Transverse colon (tissue), 4 donors: ENCODE measurements at regions not wholly inside any gene's neighbourhood (a gene's known extent, or its start where the extent isn't known, plus 50 kb on each side); places are given as distances from the start of the nearest gene placed in this dataset.

ENCODE experiments used
- CTCF ChIP-seq, 5 experiments: fragments of 200-600 bp in 3 of 5; fragments of 450-650 bp in 2 of 5; sonication (generic) in 3 of 5; IDR thresholded peaks; 1 replicate in 2 of 5; 2 replicates in 3 of 5; pipeline ENCODE4 v1.5.1; 2016 to 2017; ENCODE audit warnings: antibody characterized with exemption in 5 of 5, inconsistent platforms in 3 of 5, mild to moderate bottlenecking in 2 of 5, moderate library complexity in 1 of 5
- POLR2A ChIP-seq: fragments of 450-650 bp; IDR thresholded peaks from one replicate; pipeline ENCODE4 v1.6.1; 2016; ENCODE audit warnings: antibody characterized with exemption, mild to moderate bottlenecking, moderate library complexity
- POLR2AphosphoS5 ChIP-seq, 3 donors: sonication (generic); formaldehyde crosslinking; IDR thresholded peaks; one replicate each; pipeline ENCODE4 v1.6.1; 2016; ENCODE audit warnings: antibody characterized with exemption in 3 of 3

- TF ChIP-seq POLR2A (no peak), CTCF (IDR thresholded peaks at IDR 0.05) (no peak), POLR2AphosphoS5 (IDR thresholded peaks at IDR 0.05) (no peak)
Observed at GRCh38 chr5:97641081-97641480, 458.0 kb upstream of the RIOK2 start.
